NCI-H2171 (cell line): ENCODE measurements at regions not wholly inside any gene's neighbourhood (a gene's known extent, or its start where the extent isn't known, plus 50 kb on each side); places are given as distances from the start of the nearest gene placed in this dataset.
"Not testable (repeated sequence)": the region's sequence is repeated elsewhere in the genome, so short reads cannot be mapped to it uniquely, and the experiment has no call there.

ENCODE experiments used
- DNase-seq: peaks from one replicate; lab custom pipeline; 2025; lab: John Stamatoyannopoulos, UW

- no peak for DNase-seq
These were observed 1274.4 kb downstream of the ROBO2 start for GRCh38 chr3:78314327-78314726.

- no peak for DNase-seq
These were observed 1277.9 kb downstream of the ROBO2 start for GRCh38 chr3:78317774-78318173.

- DNase-seq = no peak
These were observed 1282.9 kb downstream of the ROBO2 start for GRCh38 chr3:78322780-78323179.

- no peak for DNase-seq
These were observed 1297.9 kb downstream of the ROBO2 start for GRCh38 chr3:78337801-78338211.

- no peak for DNase-seq
These were observed 1298.5 kb downstream of the ROBO2 start for GRCh38 chr3:78338405-78338804.

GRCh38 chr3:78343221-78343620 lies 1303.3 kb downstream of the ROBO2 start:
- DNase-seq = no peak

- DNase-seq = not testable (repeated sequence)
These were observed 1304.4 kb downstream of the ROBO2 start for GRCh38 chr3:78344267-78344666.

- DNase-seq = no peak
These were observed 1305.0 kb downstream of the ROBO2 start for GRCh38 chr3:78344918-78345317.

GRCh38 chr3:78347176-78347575 lies 1307.3 kb downstream of the ROBO2 start:
- no peak for DNase-seq

- DNase-seq = no peak
These were observed 1308.8 kb downstream of the ROBO2 start for GRCh38 chr3:78348664-78349063.

- DNase-seq = no peak
These were observed 1309.7 kb downstream of the ROBO2 start for GRCh38 chr3:78349571-78349970.

- no peak for DNase-seq
These were observed 1311.4 kb downstream of the ROBO2 start for GRCh38 chr3:78351334-78351733.

GRCh38 chr3:78353231-78353630 lies 1313.3 kb downstream of the ROBO2 start:
- DNase-seq = no peak

- DNase-seq = no peak
These were observed 1321.0 kb downstream of the ROBO2 start for GRCh38 chr3:78360849-78361248.

GRCh38 chr3:78368636-78369345 lies 1328.9 kb downstream of the ROBO2 start:
- DNase-seq = no peak

GRCh38 chr3:78390221-78390620 lies 1350.3 kb downstream of the ROBO2 start:
- DNase-seq = no peak

- no peak for DNase-seq
These were observed 1358.5 kb downstream of the ROBO2 start for GRCh38 chr3:78398401-78398800.

GRCh38 chr3:78402720-78403119 lies 1362.8 kb downstream of the ROBO2 start:
- DNase-seq = no peak

GRCh38 chr3:78405745-78406144 lies 1362.1 kb downstream of the ROBO1 start:
- DNase-seq = no peak

GRCh38 chr3:78406396-78406795 lies 1361.4 kb downstream of the ROBO1 start:
- DNase-seq = no peak

GRCh38 chr3:78410077-78410476 lies 1357.7 kb downstream of the ROBO1 start:
- DNase-seq = no peak

- DNase-seq = no peak
These were observed 1353.5 kb downstream of the ROBO1 start for GRCh38 chr3:78414261-78414660.

- no peak for DNase-seq
These were observed 1347.2 kb downstream of the ROBO1 start for GRCh38 chr3:78420611-78421010.

GRCh38 chr3:78421247-78421966 lies 1346.4 kb downstream of the ROBO1 start:
- DNase-seq = no peak
